C4-2B (cell line): ENCODE measurements at regions not wholly inside any gene's neighbourhood (a gene's known extent, or its start where the extent isn't known, plus 50 kb on each side); places are given as distances from the start of the nearest gene placed in this dataset.

Source experiments
- H3K27ac ChIP-seq: fragments of 450-650 bp; 2 replicates; pipeline ENCODE4 v1.5.1; 2017
- CTCF ChIP-seq: fragments of 450-650 bp; conservative IDR thresholded peaks from 2 replicates; pipeline ENCODE4 v1.5.1; 2017; ENCODE audit warnings: mild to moderate bottlenecking
- ZFX ChIP-seq: fragments of 450-650 bp; IDR thresholded peaks from 2 replicates; pipeline ENCODE4 v1.6.1; 2017

DNA sequence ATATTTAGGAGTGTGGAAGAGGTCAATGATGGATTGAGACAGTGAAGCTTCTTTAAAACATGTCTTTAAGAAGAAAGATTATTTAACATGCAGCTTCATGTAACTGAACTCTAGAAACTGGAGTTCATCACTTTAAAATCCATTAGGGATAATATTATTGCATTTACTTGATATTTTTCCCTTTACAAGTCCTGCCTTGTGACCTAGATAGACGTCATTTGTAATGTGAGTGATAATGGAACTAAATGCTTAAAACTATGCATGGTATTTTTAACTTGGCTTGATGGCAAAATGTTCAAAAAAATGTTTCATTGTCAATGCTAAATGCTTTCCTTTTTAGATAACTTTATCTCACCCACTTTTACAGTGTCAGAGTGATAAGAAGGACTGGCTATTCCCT is 723.7 kb downstream of the RWDD3 start:
- no peak for TF ChIP-seq ZFX
- no peak for TF ChIP-seq CTCF
- H3K27ac ChIP-seq, result no peak overlapping the region

DNA sequence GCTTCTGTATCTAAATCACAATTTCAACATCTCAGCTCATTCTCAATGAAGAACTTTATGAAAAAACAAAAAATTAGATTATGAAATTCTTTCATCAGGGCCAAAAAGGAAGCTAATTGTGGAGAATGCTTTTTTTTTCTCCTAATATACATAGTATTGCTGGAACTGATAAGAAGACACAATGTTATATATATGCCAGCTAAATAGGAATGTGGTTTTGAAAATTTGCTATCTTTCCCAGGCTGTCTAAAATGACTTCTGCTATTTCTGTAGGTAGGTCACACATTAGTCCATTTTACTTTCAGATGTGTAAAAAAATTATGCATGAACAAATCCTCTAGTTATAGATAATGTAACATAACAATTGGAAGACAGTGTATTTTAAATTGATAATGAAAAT is 732.9 kb downstream of the RWDD3 start:
- no peak overlapping the region for H3K27ac ChIP-seq
- TF ChIP-seq CTCF (no peak), ZFX (no peak)

DNA sequence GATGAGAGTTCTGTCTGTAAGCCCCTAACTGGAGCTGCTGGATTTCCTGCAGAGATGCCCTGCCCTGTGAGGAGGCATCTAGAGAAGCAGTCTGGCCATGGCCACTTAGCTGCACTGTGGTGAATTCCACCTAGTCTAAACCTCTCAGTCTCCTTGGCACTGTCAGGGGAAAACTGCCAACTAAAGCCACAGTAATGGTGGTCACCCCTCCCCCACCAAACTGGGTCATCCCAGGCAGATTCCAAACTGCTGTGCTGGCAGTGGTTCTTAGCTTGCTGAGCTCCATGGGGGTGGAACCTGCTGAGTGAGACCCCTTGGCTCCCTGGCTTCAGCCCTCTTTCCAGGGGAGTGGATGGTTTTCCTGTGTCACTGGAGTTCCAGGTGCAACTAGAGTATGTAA is 740.6 kb downstream of the RWDD3 start:
- TF ChIP-seq ZFX (no peak), CTCF (no peak)
- H3K27ac ChIP-seq, result no peak overlapping the region

DNA sequence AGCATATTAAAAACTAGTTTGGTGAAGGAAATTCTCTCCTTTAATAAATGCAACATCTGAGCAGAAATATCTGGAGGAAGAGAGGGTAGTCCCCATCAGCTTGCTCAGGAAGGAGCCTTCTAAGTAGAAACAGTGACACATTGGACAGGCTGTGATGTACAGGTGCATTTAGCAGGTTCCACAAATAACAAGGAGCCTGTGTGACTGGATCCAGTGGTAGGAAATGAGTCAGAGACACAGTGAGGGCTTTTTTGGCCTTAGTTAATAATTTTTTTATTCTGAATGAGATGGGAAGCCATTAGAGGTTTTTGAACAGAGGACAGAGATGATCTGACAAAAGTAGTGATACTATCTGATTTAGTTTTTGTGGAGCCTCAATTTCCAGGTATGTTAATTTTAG is 738.9 kb upstream of the PTBP2 start:
- H3K27ac ChIP-seq, result no peak overlapping the region
- no peak for TF ChIP-seq CTCF
- TF ChIP-seq ZFX, result no peak

DNA sequence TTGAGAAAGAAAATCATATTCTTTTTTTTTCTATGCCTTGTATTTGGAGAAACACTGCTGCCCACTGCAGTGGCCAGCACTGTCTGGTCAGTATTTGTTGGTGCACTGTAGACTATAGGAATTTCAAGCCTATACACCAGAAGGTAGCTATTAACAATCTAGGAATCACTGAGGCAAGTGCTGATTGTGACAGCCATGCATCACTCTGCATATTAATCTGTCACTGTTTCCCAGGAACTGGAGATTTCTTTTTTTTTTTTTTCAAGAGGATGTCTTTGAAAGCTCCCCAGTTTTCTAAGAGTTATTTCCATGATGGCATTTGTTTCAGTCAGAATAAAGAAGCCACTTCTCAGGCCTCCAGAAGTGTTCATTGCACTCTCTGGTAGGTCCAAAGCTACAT is 737.8 kb upstream of the PTBP2 start:
- no peak for TF ChIP-seq ZFX
- TF ChIP-seq CTCF, result no peak
- no peak overlapping the region for H3K27ac ChIP-seq

DNA sequence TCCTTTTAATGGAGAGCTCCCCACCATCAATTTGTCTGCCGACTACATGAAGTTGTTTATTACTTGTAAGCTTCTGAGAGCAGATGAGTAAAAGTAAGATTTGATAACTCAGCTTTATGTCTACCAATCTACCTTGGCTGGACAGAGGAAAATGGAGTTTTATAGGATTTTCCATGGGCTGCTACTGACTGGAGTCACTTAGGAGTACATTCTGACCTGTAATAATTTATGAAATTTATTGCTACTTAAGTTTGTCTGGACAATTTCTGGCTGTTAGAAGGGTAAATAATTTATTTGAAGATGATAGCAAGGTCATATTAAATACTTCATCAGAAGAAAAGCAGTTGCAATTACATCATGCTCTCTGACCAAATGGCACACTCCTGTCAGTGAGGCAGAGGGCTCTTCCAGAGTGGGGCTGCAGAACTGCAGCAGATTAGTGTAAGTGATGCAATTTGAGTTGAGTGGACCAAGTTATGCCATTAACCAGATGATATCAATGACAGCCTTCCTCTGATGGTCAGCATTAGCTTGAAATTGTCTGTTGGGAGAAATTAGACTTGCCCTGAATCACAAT is 736.7 kb upstream of the PTBP2 start:
- no peak overlapping the region for H3K27ac ChIP-seq
- TF ChIP-seq CTCF (no peak), ZFX (no peak)

DNA sequence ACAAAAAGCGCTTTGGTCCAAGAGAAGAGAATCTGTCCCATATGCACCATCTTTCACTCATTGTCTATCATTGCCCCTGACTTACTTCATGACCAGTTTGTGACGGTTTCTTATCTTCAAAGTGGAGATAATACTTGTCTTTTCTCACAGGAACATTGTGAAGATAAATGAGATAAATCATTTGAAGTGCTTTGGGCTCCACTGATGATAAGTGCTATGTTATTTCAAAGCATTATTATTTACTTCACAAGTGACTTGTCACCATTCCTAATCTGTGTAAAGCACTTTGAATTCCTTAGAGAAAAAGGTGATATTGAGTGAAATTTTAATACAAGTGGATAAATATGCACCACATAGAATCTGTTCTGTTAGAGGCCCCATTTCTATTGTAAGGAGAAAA is 731.6 kb upstream of the PTBP2 start:
- no peak overlapping the region for H3K27ac ChIP-seq
- TF ChIP-seq ZFX (no peak), CTCF (no peak)
